Stimulated activated CD8-positive, alpha-beta memory T cell treated with anti-CD3 and anti-CD28 coated beads, Interleukin-4, amount 100 ng/mL, for 24 hours (primary cell): ENCODE measurements at regions not wholly inside any gene's neighbourhood (a gene's known extent, or its start where the extent isn't known, plus 50 kb on each side); places are given as distances from the start of the nearest gene placed in this dataset.
"Not testable (repeated sequence)": the region's sequence is repeated elsewhere in the genome, so short reads cannot be mapped to it uniquely, and the experiment has no call there.

Experiments
- DNase-seq: peaks from one replicate; pipeline ENCODE4 v3.0.0-alpha.2; 2020; ENCODE audit warnings: low read depth

GRCh38 chr9:90979639-90980038 is 178.0 kb downstream of the SYK start:
- no peak for DNase-seq

DNA sequence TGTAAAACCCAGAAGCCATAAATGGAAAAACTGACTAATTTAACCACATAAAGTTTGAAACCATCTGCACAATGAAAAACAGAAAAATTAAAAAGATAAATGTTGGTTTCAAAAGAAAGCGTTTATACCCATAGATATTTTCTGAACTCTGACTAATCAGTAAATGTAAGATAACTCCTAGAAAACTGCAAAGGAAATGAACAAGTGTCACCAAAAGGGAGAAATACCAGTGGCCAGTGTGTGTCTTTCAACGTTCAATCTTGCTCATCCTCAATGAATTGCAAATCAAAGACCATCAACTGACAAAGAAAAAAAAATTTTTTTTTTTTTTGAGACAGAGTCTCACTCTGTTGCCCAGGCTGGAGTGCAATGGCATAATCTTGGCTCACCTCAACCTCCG is 180.1 kb downstream of the SYK start:
- DNase-seq = no peak

- DNase-seq = no peak
Observed at GRCh38 chr9:90983394-90983793, 181.8 kb downstream of the SYK start.

DNA sequence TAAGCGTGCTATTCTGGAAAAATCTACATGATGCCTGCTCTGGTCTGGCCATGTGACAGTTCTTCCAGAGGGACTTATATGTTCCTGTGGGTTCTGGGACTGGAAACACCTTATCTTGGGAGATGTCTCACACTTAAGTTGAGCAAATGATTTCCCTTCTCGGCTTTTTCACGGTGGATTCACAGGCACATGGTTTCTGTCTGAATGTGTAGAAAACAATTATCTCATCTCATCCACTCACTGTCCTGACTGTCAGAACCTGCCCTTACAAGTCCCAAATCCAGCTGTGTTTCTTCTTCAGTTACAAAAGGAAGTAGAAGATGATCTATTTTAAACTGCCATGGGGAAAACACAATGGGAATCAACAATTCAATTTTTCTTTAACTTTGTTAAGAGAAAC is 184.0 kb downstream of the SYK start:
- no peak for DNase-seq

DNA sequence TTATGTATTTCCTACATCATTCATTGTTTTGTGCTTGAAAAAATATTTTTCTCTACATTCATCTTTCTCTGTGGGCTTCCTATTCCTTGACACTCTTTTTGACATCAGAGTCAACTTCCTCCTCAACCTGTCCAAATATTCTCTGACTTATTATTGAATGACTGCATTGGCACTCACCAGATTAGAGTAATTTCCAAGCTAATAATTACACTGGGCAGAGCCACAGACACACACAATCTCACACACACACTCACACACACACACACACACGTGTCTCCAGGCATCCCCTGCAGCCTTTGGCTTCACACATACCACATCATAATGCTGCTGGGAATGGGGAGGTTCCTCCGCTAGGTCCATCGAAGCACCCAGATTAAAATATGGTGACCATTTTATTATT is 184.5 kb downstream of the SYK start:
- DNase-seq = no peak

DNA sequence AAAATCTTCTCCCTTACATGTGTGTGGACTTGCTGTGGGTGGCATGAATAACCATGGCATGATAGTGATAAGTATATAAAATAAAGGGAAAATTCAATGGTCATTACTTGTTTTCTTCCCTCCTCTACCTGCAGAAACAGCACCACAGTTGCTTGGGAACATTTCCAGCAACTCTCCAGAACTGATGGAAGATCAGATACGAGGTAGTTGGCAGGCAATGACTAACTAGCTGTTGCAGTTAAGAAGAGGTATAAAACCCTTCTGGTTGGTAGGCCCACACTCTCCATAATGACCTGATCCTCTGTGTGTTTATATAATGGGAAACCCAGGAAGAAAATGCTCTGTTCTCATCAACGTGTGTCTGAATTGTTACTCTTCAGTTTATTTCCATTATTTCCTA is 185.9 kb downstream of the SYK start:
- DNase-seq = no peak

GRCh38 chr9:90988318-90988717 is 186.7 kb downstream of the SYK start:
- DNase-seq = no peak

- no peak for DNase-seq
Observed at GRCh38 chr9:90991953-90992352, 190.3 kb downstream of the SYK start.

- DNase-seq = no peak
Observed at GRCh38 chr9:90995516-90995915, 193.9 kb downstream of the SYK start.

- DNase-seq = no peak
Observed at GRCh38 chr9:90996154-90997065, 194.8 kb downstream of the SYK start.

DNA sequence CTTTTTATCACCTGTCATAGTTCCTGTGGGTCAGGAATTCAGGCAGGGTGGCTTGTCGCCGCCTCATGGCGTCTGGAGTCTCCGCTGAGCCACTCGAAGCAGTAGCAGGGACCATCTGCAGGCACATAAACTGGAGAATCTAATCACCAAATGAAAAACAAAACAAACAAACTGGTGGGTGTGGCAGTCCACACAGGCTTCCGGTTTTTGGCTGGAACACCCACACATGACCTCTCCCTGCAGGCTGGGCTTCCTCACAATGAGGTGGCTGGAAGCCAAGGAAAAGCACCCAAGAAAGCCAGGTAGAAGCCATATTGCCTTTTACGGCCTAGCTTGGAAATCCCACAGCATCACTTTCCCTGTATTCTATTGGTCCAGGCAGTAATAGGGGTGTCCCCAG is 197.0 kb downstream of the SYK start:
- DNase-seq = no peak

- DNase-seq = no peak
Observed at GRCh38 chr9:90999425-91000397, 198.1 kb downstream of the SYK start.

DNA sequence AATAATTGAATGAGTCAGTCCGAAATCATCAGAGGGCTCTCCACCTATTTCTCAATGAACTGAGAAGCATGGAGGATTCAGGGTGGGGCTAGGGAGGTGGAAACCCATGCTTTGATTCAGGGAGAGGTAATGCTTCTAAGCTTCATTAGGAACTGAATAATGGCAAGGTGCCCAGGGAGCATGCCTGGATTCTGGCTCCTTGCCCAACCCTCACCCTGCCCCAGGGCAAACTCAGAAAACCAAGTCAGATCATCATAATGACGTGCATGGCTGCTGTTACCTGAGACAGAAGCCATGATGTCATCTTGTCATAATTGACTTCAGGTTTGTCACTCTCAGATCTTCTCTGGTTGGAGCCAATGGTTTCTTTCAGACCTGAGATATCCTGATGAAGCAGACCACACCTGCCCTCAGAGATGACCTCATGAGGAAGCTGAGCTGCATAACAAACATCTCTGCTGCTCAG is 199.6 kb downstream of the SYK start:
- no peak for DNase-seq

DNA sequence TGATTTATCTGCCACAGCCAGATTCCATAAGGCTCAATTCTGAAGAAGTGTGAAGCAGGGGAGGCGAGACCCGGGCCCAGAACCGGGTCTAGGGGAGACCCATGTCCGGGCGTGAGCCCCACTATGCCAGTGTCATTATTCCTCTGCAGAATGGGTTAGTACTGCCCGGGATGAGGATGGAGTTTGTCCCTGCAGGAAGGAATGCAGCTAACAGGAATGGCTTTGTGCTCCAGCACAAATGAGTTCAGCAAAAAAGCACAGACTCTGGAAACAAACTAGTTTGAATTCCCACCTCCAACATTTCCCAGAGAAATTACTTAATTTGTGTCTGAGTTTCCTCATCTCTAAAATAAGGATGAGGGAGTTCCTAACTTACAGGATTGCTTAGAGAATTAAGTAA is 202.9 kb downstream of the SYK start:
- DNase-seq = no peak

DNA sequence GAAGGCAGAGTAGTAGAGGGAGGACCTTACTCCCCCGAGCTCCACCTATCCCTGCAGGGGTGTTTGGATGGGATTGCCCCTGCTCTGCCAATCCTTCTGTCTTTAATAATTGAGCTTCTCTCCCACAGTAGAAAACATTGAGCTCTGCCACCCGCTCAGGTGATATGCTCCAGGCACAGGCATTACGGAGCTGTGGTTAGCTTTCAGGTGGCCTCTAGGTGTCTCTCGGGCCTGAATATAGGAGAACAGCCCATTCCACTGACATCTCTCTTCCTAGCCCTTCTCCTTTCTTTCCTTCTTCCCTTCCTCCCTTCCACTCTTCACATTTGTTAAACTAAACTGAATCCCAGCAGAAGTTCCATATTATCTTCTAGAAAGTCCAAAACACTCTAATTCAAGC is 203.4 kb downstream of the SYK start:
- no peak for DNase-seq

GRCh38 chr9:91006046-91006445 is 204.4 kb downstream of the SYK start:
- DNase-seq = no peak

GRCh38 chr9:91008568-91008967 is 206.9 kb downstream of the SYK start:
- DNase-seq = no peak

GRCh38 chr9:91011891-91012290 is 210.3 kb downstream of the SYK start:
- no peak for DNase-seq

DNA sequence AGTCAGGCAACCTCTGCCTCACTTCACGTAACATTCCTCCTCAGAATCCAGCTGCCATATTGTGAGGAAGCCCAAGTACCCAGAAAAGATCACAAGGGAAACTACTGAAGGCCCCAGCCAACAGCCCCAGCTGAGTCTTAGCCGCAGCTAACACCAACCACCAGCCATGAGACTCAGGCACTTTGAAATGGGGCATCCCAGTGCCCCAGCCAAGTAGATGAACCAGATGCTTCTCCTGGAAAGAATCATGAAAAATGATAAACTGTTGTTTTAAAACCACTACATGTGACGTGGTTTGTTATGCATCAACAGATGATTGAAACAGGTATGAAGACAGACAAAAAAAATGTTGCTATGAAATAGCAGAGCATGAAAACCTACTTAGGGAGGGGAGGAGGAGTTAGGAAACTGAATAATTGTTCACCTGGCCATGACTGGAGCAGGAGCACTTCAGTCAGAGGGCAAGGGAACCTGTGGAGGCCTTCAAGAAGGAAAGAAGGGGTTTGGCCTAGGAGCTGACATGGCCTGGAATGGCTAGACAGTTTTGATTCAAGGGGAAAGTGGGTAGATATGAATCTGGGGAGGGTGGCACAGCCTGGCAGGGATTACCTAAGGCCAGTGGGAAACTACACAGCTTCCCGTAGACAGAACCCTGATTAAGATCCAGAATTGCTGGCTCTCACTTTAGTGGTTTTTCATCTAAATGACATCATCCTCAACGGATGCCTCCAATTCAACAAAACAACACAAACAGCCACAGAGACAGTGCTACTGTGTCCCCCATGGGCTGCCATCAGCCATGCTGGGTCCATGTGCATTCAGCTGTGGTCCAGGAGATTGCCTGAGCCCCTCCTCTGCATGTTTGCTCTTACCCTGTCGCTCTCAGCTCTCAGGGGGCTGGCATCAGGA is 211.6 kb downstream of the SYK start:
- no peak for DNase-seq

DNA sequence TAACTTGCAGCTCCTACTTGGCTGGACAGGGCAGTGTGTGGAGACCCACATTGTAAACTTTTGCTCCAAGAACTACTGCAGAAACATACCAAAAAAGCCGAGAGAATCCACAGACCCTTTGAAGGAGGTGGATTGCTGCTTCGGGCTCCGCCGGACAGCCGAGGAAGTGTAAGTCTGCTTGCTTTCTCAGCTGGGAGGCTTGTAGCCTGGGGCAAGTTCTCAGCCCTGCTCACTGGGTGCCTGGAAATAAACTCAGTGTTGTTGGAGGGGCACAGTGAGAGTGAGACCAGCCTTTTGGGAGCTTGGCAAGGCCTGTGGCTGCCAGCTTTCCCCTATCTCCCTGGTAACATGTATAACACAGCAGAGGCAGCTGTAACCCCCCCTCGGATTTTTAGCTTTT is 215.6 kb downstream of the SYK start:
- DNase-seq = no peak

DNA sequence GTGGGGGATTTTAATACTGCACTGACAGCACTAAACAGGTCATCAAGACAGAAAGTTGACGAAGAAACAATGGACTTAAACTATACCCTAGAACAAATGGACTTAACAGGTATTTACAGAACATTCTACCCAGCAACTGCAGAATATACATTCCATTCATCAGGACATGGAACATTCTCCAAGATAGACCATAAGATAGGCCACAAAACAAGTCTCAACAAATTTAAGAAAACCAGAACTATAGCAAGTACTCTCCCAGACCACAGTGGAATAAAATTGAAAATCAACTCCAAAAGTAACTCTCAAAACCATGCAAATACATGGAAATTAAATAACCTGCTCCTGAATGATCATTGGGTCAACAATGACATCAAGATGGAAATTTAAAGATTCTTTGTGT is 218.3 kb downstream of the SYK start:
- DNase-seq = not testable (repeated sequence)

GRCh38 chr9:91021656-91022055 is 220.0 kb downstream of the SYK start:
- not testable (repeated sequence) for DNase-seq
